ENCODE measurements at regions not wholly inside any gene's neighbourhood (a gene's known extent, or its start where the extent isn't known, plus 50 kb on each side); places are given as distances from the start of the nearest gene placed in this dataset.

DNA sequence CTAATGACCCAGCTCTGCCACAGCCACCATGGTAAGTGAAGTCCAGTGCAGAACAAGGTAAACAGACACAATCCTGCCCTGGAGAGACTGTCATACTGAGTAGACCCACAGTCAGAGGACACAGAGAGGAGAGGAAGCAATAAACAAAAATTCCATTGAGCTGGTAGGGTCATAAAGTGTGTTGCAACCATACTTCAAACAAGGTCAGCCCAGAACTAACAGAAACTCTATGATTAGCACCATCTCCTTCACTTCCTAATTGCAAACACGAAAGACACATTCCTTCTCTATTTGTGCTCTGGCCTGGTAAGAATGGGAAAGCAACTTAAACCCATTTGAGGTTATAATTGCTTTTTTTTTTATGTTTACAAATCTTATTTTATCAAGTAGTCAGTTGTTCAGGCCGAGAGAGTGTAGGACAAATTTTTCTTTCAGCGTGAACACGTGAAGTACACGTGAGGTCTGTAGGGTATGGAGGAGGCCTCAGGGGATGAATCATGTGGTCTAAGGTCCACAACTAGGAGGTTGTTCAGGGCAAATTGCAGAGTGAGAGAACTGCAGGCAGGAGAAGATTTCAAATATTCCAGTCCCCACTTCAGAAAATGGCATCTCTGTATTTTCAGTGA lies 71.4 kb upstream of the GLS start:
- POLR2A ChIA-PET: interaction anchor here (0.5 kb wide), 1 partner anchor 544 kb away, joined by 5 read pairs; no protein-coding TSS in a partner anchor
- FAIRE-seq: no peak
- H2AFZ ChIP-seq (ENCODE audit: control insufficient read depth, low read depth, low read length): no peak overlapping the region

More for the DNA sequence above, 71.4 kb upstream of the GLS start:
- ChIA-PET RAD21 (ENCODE audit: unreplicated experiment) (no interaction called here), SMC1A (ENCODE audit: uncharacterized antibody, unreplicated experiment) (interaction anchor here (0.9 to 1.1 kb wide), 2 partner anchors 13 to 137 kb away, joined by 3 read pairs; no protein-coding TSS in a partner anchor), CTCF (interaction anchor here (1.2 to 6.1 kb wide), 4 partner anchors 28 to 470 kb away, joined by 3 to 73 read pairs (median 4); no protein-coding TSS in a partner anchor)
- ATAC-seq (no peak), DNase-seq (ENCODE audit: low read depth, low spot score) (no peak)
- Histone ChIP-seq H3K9me3 (replicated peaks; ENCODE audit: control insufficient read depth, insufficient read depth, low read length) (no peaks in the 10 kb centered on the region), H3K36me3 (ENCODE audit: control insufficient read depth in 2 of 2, insufficient read depth in 2 of 2, low read length in 1 of 2) (no peaks in the 10 kb centered on the region), H4K20me1 (ENCODE audit: control insufficient read depth, insufficient read depth) (no peaks in the 10 kb centered on the region), H3K9ac (ENCODE audit: control insufficient read depth, insufficient read depth, low read length) (no peak overlapping the region), H3K27ac (ENCODE audit: control insufficient read depth, insufficient read depth) (no peak overlapping the region), H3K4me3 (no peak overlapping the region), H3K4me2 (ENCODE audit: control insufficient read depth, insufficient read depth) (no peak overlapping the region), H3K27me3 (replicated peaks in 1 of 2; ENCODE audit: control insufficient read depth in 2 of 2, insufficient read depth in 2 of 2, low read length in 1 of 2) (no peaks in the 10 kb centered on the region; a peak in 1 of 4 replicates), H3K4me1 (ENCODE audit: control insufficient read depth, insufficient read depth, low read length) (peaks cover 5% of the 10 kb centered on the region; the same call in 1 of the 2 replicates), H3K79me2 (ENCODE audit: control insufficient read depth, insufficient read depth, low read length) (no peaks in the 10 kb centered on the region)
- intact Hi-C loops (cut with micrococcal nuclease; ENCODE audit: unreplicated experiment): no loop called here
- 77% methylated on average over 5 of the region's 5 CpGs for WGBS (ENCODE audit: insufficient coverage, insufficient replicate concordance, low lambda C conversion rate, missing lambda C conversion rate)
- no TSS peak for BruUV-seq (replicated peaks)
- TF ChIP-seq MXI1 (IDR thresholded peaks at IDR 0.05; ENCODE audit: low read depth, low read length) (no peak), ZNF384 (IDR thresholded peaks at IDR 0.05; ENCODE audit: borderline replicate concordance, low read depth, low read length) (no peak), NKRF (conservative IDR thresholded peaks at IDR 0.05) (no peak)
- in situ Hi-C loops (cut with MboI): no loop called here
